B cell (primary cell): ENCODE measurements at regions not wholly inside any gene's neighbourhood (a gene's known extent, or its start where the extent isn't known, plus 50 kb on each side); places are given as distances from the start of the nearest gene placed in this dataset.
"Not testable (repeated sequence)": the region's sequence is repeated elsewhere in the genome, so short reads cannot be mapped to it uniquely, and the experiment has no call there.

Experiments
- CTCF ChIP-seq: fragments of 200-600 bp; IDR thresholded peaks from one replicate; pipeline ENCODE4 v1.8.0; 2022; ENCODE audit warnings: antibody characterized with exemption, mild to moderate bottlenecking
- EZH2 ChIP-seq: IDR thresholded peaks from 2 replicates; pipeline ENCODE4 v1.6.1; 2012; ENCODE audit warnings: borderline replicate concordance, low read depth, mild to moderate bottlenecking, moderate library complexity, low read length; ENCODE audit not compliant: insufficient read depth, poor library complexity, severe bottlenecking

- TF ChIP-seq CTCF, EZH2: not testable (repeated sequence)
Observed at GRCh38 chr14:103192861-103193260, 69.6 kb downstream of the TNFAIP2 start.
